ENCODE measurements at regions not wholly inside any gene's neighbourhood (a gene's known extent, or its start where the extent isn't known, plus 50 kb on each side); places are given as distances from the start of the nearest gene placed in this dataset.
A peak's percentile ranks its signal among the peaks of the same experiment; 100 is the strongest.

- no peaks in the 10 kb centered on the region for H3K27me3 ChIP-seq (replicated peaks in 1 of 4; ENCODE audit: control insufficient read depth in 3 of 4, extremely low read depth in 1 of 4, insufficient read depth in 3 of 4, low read length in 3 of 4)
- no peaks in the 10 kb centered on the region for H4K20me1 ChIP-seq (replicated peaks in 1 of 2; ENCODE audit: control insufficient read depth in 1 of 2, insufficient read depth in 2 of 2, low read length in 2 of 2)
- no peak overlapping the region for H2BK20ac ChIP-seq (ENCODE audit: low read length)
- no peak overlapping the region for H3K23ac ChIP-seq (ENCODE audit: insufficient read length)
- no peaks in the 10 kb centered on the region; the same call in 1 of the 2 replicates for H3K79me1 ChIP-seq (ENCODE audit: low read depth, low read length)
- no peak overlapping the region for H2BK12ac ChIP-seq (ENCODE audit: low read depth, low read length)
- peaks cover 3 to 6% of the 10 kb centered on the region in 2 experiments; a peak in 3 of 4 replicates for H3K9me3 ChIP-seq (ENCODE audit: insufficient read depth in 2 of 2, low read depth in 1 of 2, low read length in 1 of 2)
- 86% methylated on average over 1 of the region's 1 CpG; no CpG with 5 or more reads in 1 of the 2 experiments for WGBS, 2 experiments (ENCODE audit: extremely low coverage in 1 of 2, insufficient coverage in 1 of 2, insufficient read length in 1 of 2, insufficient replicate concordance in 2 of 2, low coverage in 1 of 2, low lambda C conversion rate in 2 of 2, missing lambda C conversion rate in 1 of 2)
- POLR2A ChIA-PET (ENCODE audit: partially characterized antibody) = interaction anchor here (0.8 kb wide), 1 partner anchor 243 kb away, joined by 4 read pairs; the partner anchor contains the start of gene PFN2
- H3K79me2 ChIP-seq (ENCODE audit: control insufficient read depth in 1 of 2, insufficient read depth in 2 of 2, low read length in 2 of 2) = no peaks in the 10 kb centered on the region
- no peak overlapping the region for H2BK120ac ChIP-seq (replicated peaks; ENCODE audit: low read depth, low read length)
- no peak overlapping the region for H2BK15ac ChIP-seq (ENCODE audit: low read length)
- no peak for FAIRE-seq
- H4K91ac ChIP-seq (replicated peaks; ENCODE audit: insufficient read length, low read length) = no peak overlapping the region
- no peaks in the 10 kb centered on the region for H3K36me3 ChIP-seq (ENCODE audit: control insufficient read depth in 2 of 4, insufficient read depth in 4 of 4, low read length in 3 of 4)
- no peak overlapping the region for H2BK5ac ChIP-seq (ENCODE audit: low read depth, low read length)
- no peak overlapping the region for H3K27ac ChIP-seq (ENCODE audit: low read depth, low read length)
- H3K14ac ChIP-seq (ENCODE audit: insufficient read length) = no peak overlapping the region
- no peak overlapping the region for H2AFZ ChIP-seq (ENCODE audit: low read length)
- H3K9ac ChIP-seq (replicated peaks in 1 of 4; ENCODE audit: extremely low read depth in 1 of 4, low read depth in 3 of 4, low read length in 3 of 4) = no peak overlapping the region
- DNase-seq (ENCODE audit: low read depth in 1 of 2, low spot score in 2 of 2) = no peak
- no peak for TF ChIP-seq TEAD4 (IDR thresholded peaks at IDR 0.05; ENCODE audit: low read depth, low read length)
- TF ChIP-seq CEBPB (IDR thresholded peaks at IDR 0.05; ENCODE audit: low read depth, low read length) = peak; percentile 41; the same call in 1 of the 2 replicates
- peaks cover 2 to 16% (median 6%) of the 10 kb centered on the region in 4 experiments; a peak in 6 of 7 replicates for H3K4me1 ChIP-seq (replicated peaks in 1 of 4; ENCODE audit: control insufficient read depth in 3 of 4, insufficient read depth in 4 of 4, low read length in 3 of 4)
- CTCF ChIA-PET (ENCODE audit: partially characterized antibody) = interaction anchor here (1.5 to 2.8 kb wide), 6 partner anchors 13 to 307 kb away, joined by 3 to 14 read pairs (median 6); no protein-coding TSS in a partner anchor
- no peak overlapping the region for H4K5ac ChIP-seq (ENCODE audit: insufficient read length, low read depth, low read length)
- no peak overlapping the region for H3K4ac ChIP-seq (replicated peaks; ENCODE audit: insufficient read length, low read depth, low read length)
- no peak overlapping the region for H3K18ac ChIP-seq (ENCODE audit: extremely low read depth, low read length)
- H2AK5ac ChIP-seq (ENCODE audit: low read depth, low read length) = no peak overlapping the region
- no peak overlapping the region for H3K4me3 ChIP-seq (ENCODE audit: extremely low read depth in 1 of 4, insufficient read depth in 2 of 4, low read depth in 3 of 4, low read length in 4 of 4)
- H3K56ac ChIP-seq (replicated peaks; ENCODE audit: insufficient read length, low read depth, low read length) = no peak overlapping the region
- no peak overlapping the region for H3K4me2 ChIP-seq (ENCODE audit: insufficient read depth in 1 of 2, low read depth in 2 of 2, low read length in 2 of 2)
- no peak overlapping the region for H4K8ac ChIP-seq (ENCODE audit: extremely low read depth, insufficient read depth, low read length)
- no peaks in the 10 kb centered on the region for H3K23me2 ChIP-seq (ENCODE audit: low read depth, low read length)
These were observed 194.5 kb upstream of the TSC22D2 start for GRCh38 chr3:150213577-150213976.
